T follicular helper cell (primary cell): ENCODE measurements at regions not wholly inside any gene's neighbourhood (a gene's known extent, or its start where the extent isn't known, plus 50 kb on each side); places are given as distances from the start of the nearest gene placed in this dataset.
"Not testable (repeated sequence)": the region's sequence is repeated elsewhere in the genome, so short reads cannot be mapped to it uniquely, and the experiment has no call there.

ENCODE experiments used
- DNase-seq: peaks from one replicate; pipeline ENCODE4 v3.0.0-alpha.2; 2020; ENCODE audit warnings: low read depth

GRCh38 chr7:17093461-17093860 is 205.0 kb upstream of the AHR start:
- DNase-seq, result no peak

DNA sequence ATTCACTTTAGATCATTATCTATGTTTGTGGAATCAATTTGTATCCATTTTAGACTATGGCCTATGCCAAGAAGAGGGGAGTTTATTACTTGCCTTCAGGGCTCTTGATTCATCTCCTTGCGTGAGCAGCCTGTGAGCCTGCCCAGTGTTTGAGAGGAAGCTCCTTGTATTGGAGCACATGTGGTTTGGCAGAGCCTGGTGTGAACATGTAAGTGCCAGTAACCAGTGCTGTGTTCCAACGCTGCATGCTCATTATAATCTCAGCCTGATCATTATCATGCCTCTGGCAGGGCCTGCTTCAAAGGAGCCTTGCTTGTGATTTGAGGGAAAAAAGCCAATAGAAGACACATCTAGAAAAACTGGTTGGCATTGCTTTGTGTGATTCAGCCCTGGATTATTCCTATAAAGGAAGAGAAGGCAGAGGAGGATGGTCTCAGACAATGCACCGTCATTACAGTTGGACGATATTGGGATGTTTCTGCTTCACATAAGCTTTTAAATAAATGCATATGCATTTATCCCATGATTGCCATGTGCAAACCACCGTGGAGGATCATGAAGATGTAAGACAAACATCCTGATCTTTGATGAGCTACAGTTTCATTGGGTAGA is 203.4 kb upstream of the AHR start:
- no peak for DNase-seq

- no peak for DNase-seq
Measured at GRCh38 chr7:17095931-17096330, 202.5 kb upstream of the AHR start.

- DNase-seq, result no peak
Measured at GRCh38 chr7:17097668-17098297, 200.7 kb upstream of the AHR start.

DNA sequence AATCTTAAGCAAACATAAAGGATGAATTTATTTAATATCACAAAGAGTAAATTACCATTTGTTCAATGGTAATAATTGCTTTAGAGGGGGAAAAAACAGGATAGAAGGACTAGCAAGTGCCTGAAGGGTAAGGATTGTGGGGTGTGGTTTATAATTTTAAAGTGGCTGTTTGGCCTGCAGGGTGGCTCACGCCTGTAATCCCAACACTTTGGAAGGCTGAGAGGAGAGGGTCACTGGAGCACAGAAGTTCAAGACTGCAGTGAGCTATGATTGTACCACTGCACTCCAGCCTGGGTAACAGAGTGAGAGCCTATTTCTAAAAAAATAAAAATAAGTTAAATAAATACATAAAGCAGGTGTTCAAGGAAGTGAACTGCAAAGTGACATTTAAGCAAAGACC is 199.9 kb upstream of the AHR start:
- DNase-seq, result no peak

DNA sequence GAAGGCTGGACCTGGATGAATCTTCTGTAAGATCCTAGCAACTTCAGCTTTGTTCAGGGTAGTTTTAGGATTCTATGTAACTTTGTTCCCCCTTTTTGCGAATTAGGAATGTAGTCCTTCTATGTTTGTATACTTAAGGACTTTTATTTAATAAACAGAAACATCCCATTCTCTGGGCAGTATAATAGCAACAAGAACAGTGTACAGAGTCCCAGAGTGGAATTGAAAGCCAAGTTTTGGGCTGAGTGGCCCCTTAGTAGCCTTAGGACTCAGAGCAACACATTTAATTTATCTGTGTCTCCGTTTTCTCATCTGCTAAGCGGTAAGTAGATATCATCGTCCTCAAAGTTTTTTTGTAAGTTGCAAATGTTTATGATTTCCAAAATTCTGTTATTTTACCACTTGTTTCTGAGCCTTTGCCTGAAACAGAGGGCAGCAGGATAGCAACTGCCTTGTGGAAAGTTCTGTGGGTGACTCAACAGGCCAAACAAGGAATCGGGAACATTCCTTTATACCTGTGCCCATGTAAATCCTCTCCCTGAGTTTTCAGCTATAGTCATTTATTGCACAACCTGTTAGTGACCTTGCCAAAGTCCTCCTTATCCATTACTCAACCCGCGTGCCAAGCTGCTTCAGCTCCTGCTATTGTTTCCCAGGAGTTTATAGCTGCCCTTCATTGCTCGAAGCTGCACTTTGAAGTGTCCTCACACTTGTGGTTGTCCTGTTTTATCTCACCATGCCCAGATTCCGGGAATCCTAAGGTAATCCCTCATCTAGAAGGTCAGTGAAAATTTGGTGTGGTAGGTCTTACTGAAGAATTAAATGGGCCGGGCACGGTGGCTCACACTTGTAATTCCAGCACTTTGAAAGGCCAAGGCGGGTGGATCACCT is 199.1 kb upstream of the AHR start:
- no peak for DNase-seq

GRCh38 chr7:17099974-17100509 is 198.4 kb upstream of the AHR start:
- not testable (repeated sequence) for DNase-seq

DNA sequence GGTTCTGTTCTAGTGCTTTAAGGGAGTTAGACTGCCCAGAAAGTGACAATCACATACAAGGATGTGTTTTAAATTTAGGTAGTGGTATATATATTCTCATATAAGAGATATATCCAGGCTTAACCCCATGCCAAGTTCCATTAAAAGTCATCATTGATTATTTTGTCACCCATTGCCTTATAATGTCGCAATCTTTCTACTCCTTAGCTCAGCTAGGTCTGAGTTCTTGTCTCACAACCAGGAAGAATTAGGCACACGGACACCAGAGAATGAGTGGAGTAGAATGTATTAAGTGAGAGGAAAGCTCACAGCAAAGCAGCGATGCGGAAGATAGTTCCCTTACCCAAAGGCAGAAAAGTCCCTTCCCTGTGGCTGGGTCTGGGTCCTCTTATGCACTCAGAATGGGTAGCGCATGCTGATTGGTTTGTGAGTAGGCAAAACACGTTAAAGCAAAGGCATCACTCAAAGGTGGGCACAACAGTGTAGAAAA is 197.2 kb upstream of the AHR start:
- no peak for DNase-seq

DNA sequence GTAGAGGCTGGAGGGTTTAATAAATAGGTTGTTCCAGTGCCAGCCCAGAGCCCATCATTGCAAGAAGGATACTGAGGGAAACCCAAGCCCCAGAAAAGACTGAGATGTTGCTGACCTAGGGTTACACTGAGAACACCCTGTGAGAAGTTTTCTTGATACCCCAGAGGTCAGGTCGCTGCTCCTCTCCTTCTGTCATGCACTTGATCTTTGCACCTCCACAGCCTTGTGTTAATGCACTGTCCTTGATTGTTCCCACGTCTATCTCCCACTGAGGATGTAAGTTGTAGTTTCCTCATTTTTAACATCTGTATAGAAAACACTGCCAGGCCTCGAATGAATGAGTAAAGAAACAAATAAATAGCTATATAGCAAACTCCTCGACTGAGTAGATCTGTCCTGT is 195.3 kb upstream of the AHR start:
- no peak for DNase-seq

DNA sequence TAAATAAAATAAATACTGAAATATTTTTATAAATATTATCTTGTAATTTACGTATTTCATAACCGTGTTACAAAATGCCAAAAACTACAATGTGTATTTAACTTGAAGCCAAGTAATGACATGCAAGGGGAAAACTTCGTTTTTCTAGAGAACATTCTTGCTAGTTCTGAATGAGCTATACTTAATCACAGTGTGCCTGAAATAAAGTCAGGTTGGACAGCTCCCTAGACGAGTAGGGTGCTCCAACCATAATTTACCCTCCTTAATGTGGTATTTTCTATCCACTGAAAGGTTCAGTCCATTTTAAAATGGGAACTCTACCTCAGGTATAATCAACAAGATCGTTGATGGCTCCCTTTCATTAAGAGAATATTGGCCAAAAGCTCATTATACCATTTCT is 194.5 kb upstream of the AHR start:
- no peak for DNase-seq

DNA sequence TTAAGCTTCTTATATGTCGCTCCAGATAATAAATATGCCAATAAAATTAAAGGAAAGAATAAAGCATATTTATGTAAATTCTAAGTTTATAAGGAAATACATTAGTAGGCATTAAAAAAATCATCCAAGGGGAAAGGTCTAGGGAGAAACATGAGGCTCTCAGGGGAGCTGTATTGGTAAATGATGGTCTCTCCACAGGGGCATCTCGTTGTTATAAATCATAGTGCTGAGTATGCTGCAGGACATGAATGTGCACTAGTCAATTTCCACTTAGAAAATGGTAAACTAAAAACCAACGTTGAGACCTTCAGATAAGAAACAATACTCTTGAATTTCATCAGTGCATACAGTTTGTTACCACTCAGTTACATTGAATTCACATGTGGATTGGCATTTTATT is 194.0 kb upstream of the AHR start:
- no peak for DNase-seq

DNA sequence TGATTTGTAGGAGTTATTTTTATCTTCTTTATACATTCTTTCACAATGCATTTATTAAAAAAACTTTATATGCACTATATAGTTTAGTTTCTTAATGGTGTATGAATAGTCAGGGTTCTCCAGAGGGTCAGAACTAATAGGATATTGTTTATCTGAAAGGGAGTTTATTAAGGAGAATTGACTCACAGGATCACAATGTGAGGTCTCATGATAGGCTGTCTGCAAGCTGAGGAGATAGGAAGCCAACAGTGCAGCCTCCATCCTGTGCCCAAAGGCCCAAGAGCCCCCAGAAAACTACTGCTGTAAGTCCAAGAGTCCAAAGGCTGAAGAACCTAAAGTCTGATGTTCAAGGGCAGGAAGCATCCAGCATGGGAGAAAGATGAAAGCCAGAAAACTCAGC is 192.8 kb upstream of the AHR start:
- no peak for DNase-seq

GRCh38 chr7:17108049-17108584 is 190.3 kb upstream of the AHR start:
- no peak for DNase-seq

- DNase-seq, result no peak
Measured at GRCh38 chr7:17109020-17109419, 189.4 kb upstream of the AHR start.

- DNase-seq, result not testable (repeated sequence)
Measured at GRCh38 chr7:17113770-17114169, 184.7 kb upstream of the AHR start.

- no peak for DNase-seq
Measured at GRCh38 chr7:17118412-17118811, 180.0 kb upstream of the AHR start.

DNA sequence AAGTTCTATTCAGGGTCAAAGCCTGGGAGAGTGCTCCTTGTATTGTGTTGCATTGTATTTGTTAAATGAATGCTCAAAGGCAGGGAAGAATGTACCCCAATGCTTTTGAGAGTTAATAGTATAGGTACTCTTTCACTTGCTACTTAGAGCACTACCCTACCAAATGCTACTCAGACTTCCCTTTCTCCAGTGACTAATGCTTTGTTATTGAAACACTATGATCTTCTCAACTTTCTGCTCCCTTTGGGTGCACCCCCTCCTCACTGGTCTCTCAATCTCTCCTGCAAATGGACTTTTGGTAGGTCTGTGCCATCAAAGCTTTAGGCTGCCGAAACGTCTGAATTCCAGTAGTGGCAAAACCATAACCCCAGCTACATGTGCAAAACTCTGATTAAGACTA is 177.7 kb upstream of the AHR start:
- DNase-seq, result no peak

- no peak for DNase-seq
Measured at GRCh38 chr7:17121671-17122070, 176.8 kb upstream of the AHR start.

DNA sequence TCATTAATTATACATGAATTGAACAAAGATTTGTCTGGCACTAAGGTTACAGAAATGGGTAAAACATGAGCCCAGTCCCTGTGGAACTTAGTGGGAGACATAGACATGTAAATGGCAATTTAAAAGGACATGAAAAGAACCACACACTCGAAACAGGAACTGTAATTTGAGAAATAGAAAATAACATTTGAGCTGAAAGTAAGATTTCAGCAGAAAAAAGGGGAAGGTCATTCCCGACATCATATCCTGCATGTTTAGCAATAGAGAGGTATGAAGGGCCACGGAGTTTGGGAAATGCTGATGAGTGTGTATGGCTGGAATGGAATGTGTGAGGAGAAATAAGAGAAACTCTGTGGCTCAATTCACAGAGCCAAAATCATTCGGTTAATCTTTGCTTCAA is 175.4 kb upstream of the AHR start:
- DNase-seq, result no peak

GRCh38 chr7:17126413-17127268 is 171.8 kb upstream of the AHR start:
- no peak for DNase-seq

DNA sequence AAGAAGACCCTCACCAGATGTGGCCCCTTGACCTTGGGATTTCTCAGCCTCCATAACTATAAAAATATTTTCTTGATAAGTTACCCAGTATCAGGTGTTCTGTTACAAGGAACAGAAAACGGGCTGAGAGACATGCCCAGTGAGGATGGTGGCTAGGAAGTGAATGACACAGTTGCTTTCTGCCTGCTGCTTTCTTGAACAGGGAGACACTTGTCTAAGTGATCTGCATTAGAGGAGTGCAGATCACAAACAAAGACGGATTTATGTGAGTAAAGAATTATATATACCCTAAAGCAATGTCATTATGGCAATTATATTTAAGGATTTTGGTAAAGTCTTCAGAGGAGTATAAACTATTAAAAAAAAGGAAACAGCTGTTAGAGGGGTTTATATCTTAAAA is 169.2 kb upstream of the AHR start:
- DNase-seq, result no peak
